Stimulated activated CD4-positive, alpha-beta T cell treated with anti-CD3 and anti-CD28 coated beads, TNF-alpha, amount 100 ng/mL, for 1 hour (primary cell): ENCODE measurements at regions not wholly inside any gene's neighbourhood (a gene's known extent, or its start where the extent isn't known, plus 50 kb on each side); places are given as distances from the start of the nearest gene placed in this dataset.
"Not testable (repeated sequence)": the region's sequence is repeated elsewhere in the genome, so short reads cannot be mapped to it uniquely, and the experiment has no call there.

Experiments
- DNase-seq, 3 donors: peaks; one replicate each; pipeline ENCODE4 v3.0.0-alpha.2; 2020; ENCODE audit warnings: low read depth in 3 of 3, low spot score in 1 of 3

DNA sequence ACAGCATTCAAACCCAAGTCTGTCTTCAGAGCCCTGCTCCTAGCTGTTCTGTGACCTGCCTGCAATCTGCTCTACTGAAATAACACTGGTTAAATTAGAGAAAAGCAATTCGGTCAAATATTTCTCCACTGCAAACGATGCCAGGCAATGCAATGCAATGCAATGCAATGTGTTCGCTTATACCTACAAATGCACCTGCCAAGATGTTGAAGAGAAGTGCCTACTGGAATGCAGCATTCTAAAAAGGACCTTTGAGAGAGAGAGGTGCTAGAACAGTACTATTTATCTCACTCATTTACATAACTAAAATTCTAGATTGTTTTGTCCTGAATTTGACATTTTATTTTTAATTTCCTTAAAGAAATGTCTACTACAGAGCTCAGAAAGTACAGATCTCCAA, 157.3 kb upstream of the CDK1 start:
- DNase-seq, result no peak

DNA sequence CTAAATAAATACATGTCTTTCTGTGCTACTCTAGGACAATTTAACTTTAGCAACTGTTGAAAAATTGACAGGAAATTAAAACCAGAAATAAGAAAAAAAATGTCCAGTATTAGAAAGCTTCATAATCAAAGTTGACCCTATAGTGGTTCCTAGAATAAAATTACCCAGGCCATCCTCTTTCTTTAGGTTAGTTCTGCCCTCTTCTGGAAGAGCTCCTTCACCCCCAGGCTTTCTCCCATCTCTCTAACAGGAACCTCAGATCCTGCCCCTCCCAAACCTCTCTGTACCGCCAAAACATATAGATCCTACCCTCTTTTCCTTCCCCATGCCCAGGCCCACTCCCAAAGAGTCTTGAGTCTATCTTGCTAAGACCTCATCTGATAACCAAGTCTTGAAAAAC, 159.4 kb upstream of the CDK1 start:
- no peak for DNase-seq

DNA sequence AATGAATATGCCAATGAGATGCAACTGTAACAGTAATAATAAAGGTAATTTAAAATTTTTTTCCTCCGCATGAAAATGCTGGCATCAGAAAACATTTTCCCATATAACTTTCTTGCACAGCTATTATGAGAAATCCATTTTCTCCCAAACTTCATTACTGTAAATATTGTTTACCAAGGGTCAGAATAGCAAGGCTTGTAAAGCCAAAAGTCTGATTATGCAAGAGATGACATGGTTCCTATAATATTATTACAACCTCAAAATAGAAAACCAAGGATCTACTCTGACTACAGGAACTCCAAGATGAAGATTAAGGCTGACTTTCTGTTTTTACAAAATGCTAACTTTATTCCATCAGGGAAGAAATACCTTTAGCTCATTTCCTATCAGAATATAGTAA, 162.7 kb upstream of the CDK1 start:
- no peak for DNase-seq

DNA sequence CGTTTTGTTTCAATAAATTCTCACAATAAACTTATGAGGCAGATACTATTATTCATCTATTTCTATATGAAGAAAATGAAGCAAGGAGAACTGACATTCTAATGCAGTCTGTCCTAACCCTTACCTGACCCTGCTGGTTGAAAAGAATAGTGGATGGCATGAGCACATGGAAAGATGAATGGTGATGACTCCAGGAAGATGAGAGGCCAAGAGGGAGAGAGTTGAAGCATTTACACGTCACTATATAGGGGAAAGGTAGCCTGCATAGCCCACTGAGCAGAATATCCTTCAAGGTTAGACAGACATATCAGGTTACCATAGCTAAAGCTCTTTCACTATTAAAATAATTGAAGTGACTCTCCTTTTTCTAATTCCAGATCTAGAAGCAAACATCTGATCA, 163.9 kb upstream of the CDK1 start:
- DNase-seq, result no peak

DNA sequence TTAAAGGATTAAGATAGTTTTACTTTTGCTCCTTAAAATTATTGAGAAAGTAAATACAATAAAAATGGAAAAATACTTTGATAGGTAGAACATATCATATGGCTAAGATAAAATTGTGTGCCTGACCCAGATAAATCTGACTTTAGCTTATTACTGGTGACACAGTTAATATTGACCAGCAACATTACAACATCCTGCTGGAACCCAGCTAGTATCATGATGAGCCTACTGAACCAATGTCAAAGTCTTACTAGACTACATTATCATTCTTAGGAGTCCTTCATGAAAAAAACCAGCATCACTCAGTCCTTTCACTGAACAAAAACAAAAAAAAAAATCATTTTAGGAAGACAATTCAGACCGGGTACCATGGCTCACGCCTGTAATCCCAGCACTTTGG, 164.8 kb upstream of the CDK1 start:
- DNase-seq, result no peak

DNA sequence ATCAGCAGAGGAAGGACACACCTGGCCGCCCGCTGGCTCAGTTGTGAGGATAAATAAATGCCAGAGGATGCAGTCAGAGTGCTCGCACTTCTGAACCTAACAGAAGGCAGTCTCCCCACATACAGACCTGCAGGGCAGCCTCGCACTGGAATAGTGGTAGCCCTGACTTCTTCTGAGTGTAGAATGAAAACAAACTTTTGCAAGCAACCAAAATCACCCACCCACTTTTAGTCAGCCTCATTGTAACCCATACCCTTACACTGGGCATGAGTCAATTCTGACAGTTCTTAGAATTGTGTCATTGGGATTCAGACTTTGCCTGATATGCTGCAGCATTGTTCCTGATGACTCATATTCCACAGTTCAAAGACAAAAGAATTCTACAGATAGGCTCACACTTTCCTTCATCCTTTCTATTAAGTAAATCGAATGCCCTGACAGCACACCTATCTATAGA, 167.0 kb upstream of the CDK1 start:
- DNase-seq, result peak in 1 of 3 donors; percentile 1

DNA sequence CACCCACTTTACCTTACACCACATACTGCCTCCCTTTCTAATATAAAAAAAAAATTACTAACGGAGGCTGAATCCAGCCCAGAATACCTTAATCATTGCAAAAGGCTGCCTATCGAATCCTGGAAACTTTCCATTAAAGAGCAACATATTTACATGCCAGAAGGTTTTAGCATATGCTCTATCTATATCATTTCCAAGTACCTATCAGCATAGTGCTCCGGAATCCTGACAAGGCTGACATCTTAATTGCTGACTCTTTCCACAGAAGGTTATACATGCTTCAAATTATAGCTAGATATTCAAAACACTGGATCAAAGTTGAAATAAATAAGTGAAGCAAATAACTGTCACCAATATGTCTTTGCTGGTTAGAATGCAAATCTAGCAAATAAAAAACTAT, 170.9 kb upstream of the CDK1 start:
- DNase-seq, result no peak

DNA sequence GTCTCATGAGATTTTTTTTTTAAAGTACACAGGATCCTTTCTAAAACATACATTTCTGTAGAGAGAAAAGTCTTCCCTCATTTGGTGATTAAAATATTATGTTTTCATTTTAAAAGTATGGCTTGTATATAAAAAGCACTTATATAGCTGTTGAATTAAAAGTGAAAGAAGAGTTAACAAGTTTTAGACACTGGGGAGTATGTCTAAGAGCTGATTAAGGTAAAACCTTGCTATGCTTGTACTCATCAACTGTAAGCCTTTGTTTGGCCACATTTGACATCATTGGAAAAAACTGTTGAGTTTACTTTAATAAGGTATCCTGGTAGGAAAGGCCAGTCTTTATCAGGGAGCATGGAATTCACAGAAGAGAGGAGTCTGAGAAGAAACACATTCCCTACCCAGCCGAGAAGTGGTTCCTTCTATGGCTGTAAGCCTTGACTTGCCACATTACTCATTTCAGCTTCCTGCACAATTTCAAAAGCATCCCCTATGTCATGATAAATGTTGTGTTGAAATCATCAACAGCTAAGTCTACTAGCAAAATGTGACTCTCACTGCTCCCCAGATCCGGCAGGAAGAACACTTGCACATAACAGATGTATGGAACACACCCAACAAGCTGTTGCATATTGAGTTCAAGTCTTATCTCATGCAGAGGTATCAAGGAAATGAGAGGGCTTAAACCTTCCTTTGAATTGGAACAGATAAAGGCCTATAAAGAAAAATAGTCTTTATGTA, 171.8 kb upstream of the CDK1 start:
- DNase-seq, result no peak

DNA sequence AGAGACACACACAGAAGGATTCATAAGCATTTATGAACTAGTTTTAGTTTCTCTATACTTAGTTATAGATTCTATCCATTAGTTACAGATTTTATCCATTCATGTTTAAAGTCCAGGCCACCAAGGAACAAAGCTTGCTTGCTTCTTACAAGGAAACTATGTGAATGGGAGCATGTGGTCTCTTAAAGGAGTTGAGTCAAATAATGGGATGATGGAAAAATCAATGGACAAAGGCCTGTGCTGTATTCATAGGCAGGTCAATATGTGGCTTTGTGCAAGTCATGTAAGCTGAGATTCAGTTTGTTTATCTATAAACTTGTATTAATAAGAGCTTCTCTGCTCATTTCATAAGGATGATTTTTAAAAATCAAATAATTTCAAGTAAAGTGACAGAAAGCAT, 172.8 kb upstream of the CDK1 start:
- no peak for DNase-seq

DNA sequence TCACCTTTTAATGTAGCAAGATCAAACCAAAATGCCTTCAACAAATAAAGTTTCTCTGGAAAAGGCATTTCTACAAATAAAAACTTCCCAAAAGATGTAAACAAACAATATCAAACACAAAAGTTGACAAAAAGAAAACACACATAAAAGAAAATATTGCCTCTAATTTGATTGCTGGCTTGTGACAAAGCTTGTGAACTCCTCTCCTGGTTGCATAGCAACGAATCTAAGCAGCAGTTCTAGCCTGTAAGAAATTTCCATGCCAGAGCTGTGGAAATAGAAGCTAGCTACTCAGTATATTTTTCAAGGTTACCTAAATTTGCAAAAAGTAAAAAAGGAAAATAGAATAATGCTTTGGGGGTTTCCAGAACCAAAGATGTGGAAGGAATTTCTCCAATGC, 173.9 kb upstream of the CDK1 start:
- DNase-seq, result no peak

DNA sequence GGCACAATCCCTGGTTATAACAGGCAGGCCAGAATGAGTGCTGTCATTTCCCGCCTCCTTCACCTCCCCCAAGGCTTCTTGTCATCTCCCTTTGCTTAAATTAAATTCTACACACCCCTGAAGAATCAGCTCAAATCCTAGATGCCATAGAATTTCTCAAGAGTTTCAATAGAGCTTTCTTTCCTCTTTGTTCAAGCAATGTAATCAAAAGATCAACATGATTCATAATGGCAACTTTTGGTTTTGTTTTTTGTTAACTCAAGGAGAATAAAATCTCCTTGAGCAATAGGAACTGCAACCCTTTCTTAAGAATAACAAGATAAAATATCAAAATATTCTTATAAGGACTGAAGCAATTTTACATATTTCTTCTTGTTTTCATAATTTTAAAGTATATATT, 180.8 kb upstream of the CDK1 start:
- no peak for DNase-seq

DNA sequence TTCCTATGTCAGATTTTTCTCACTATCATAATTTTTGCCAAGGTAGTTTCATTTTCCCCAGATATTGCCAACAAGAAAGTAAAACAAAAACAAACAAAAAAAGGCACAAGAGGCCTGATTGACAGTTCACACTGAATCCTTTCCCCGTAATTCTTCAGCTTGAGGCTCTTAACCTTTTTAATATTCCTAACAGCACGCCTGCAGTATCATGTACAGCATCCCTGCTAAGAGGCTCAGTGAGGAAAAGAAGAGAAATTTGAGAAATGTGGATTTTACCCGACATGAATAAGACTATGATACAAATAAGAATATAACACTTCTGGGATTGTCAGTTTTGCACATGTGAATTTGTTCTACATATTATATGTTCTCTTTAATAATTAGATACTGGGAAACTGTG, 182.4 kb upstream of the CDK1 start:
- no peak for DNase-seq

DNA sequence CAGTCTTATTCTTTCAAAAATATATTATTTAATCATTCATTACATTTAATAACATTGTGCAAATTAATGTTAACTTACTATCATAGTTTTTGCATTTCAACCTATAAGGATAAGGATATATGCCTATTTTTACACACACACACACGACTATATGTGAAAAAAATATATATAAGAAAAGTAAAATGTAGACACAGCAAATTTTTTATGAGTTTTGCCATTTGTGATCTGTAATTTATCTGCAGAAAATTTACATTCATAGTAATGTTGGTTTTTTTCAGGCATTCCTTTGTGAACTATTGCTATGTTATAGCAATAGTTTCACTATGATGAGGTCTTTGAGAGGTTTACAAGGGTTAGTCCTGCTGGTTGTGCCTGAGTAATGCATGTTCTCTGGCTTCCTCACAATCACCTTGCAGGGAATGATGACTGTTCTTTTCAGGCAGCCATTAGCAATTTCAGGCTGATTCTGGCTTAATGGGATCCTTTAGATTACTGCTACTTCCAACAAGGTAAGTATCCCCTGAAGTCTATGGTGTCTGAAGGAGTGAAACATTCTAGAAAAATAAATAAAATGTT, 183.7 kb upstream of the CDK1 start:
- no peak for DNase-seq

DNA sequence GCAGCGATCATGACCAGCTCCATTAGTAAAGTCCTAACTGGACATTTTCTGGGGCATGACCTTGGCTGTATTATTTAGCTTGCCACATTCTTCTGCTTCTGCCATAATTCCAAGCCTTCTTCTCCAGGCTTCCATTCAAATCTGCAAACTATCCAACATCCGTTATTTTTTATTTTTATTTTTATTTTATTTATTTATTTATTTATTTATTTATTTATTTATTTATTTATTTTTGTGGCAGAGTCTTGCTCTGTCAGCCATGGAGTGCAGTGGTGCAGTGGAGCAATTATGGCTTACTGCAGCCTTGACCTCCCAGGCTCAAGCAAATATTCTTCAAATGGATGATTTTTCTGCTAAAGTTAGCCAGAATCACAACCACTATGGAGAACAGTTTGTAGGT, 187.2 kb upstream of the CDK1 start:
- DNase-seq, result no peak

DNA sequence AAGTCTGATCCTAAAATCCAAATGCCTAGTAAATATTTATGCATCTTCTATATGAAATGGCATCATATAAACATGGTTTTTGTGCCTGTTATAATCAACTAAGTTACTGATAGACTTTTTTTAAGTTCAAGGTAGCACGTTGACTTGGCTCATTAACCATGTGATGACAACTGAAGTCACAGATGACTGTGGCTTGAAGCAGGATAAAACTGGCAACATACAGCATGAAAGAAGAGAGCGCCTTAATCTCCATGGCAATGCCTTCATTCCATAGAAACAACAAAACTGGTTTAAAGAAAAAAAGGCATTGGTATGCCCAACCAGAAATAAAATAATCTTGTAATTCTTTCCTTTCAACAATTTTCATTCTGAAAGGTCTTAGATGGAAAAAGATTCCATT, 188.9 kb upstream of the CDK1 start:
- DNase-seq, result no peak

DNA sequence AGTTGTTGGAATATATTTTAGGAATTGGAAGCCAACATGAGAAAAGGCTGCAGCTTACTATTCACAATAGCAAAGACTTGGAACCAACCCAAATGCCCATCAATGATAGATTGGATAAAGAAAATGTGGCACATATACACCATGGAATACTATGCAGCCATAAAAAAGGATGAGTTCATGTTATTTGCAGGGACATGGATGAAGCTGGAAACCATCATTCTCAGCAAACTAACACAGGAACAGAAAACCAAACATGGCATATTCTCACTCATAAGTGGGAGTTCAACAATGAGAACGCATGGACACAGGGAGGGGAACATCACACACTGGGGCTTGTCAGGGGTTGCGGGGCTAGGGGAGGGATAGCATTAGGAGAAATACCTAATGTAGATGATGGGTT, 192.1 kb upstream of the ANK3 start:
- DNase-seq, result not testable (repeated sequence)

DNA sequence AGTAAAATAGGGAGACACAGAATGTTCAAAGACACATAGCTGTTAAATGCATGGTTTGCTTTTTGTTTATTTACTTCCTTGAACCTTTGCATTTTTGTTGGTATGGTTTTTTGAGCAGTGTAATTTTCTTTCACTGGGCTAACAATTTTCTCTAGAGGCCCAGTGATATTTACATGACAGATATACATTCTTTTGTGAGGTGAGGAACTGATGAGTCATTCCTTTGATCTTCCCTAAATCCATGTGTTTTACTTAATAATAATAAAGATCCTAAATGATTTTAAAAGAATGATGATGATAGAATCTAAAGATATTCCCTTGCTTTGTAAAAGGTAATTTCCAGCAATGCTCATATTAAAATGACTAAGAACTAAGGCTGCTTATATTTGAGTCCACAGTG, 188.5 kb upstream of the ANK3 start:
- no peak for DNase-seq

DNA sequence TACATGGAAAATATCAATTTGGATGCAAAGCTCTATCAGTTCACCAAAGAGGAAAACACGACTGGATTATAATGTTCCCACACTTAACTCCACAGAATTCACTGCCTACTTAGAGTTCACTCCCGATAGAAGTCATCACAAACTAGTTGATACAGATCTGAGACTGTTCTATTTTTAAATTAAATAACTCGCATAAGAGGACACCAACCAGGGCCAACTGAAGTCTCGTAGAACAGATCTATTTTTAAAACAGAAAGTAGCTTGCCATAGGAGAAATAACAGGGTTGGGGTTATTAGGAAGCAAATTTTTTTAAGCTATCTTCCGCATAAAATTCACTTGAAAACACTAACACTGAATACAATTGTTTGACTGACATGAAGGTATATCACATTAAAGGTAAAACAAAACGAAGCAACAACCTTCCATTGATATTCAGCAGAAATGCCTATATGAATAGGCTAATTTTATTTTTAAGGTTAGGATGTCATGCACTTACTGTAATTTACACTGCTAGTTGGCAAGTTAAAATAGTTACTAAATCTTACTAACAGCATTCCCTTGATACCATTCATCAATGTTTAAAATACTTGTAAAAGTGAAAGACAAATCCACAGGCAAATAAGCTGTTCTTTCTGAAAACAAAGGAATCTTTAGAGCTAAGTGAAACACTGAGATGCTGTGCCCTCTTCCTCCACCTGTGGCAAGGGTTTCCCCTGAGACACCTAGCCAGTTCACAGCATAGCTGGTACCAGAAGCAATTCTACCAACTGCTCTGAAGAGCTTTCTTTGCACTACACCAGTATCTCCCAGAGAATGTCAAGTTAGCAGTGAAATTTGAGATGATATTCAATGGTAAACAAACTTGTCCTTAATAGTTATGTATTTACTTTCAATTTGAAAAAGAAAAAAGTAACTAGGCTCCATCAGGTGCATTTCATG, 186.7 kb upstream of the ANK3 start:
- DNase-seq, result no peak

DNA sequence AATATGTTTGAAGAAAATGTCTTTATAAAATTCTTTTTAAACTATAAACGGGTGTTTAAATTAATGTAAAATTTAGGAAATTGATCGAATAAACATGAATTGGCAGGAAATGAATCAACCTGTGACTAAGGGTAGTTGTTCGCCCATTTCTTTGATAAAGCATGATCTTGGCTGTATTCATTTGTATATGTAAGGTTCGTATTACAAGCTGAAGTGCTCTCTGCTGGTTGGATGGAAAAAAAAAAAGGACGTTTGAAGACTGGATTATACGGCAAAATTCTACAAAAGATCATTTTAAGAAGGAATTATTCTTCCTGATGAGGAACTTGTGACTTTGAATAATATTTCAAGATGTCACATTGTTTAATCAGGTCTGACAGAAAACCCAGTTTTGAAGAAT, 185.4 kb upstream of the ANK3 start:
- no peak for DNase-seq

DNA sequence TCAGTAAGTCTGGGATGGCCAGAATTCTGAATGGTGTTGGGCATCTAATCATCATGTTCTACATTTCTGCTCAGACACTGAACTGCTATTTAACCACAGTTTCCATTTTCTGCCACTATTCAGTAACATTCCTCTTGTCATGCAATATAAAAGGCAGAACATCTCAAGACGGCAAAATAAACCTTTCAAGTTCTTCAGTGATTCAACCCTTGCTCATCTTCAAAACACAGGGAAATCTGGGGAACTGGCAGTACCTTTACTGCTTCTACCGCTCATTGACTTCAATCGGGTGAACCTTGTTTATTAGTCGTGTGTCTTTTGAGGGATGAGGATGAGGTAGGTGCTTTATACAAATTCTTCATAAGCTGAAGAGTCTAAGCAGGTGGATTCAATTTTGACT, 184.7 kb upstream of the ANK3 start:
- DNase-seq, result no peak

DNA sequence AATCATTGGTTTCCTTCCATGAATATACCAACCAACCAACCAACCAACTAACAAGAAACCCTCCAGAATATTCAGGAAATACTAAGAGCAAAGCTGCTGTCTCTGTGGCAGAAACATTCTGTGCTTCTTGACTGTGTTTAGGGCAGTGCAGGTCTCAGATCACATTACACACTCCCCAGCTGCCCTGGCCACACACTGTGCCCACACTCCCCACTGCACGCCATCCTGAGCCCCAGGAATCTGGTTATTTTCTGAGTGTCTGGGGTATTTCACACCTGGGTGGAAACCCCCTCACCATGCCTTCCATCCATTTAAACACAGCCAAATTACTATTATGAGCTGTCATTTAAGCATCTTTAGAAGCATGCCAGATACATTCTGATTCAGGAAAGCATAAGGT, 183.7 kb upstream of the ANK3 start:
- peak in 1 of 3 donors; percentile 19 for DNase-seq

DNA sequence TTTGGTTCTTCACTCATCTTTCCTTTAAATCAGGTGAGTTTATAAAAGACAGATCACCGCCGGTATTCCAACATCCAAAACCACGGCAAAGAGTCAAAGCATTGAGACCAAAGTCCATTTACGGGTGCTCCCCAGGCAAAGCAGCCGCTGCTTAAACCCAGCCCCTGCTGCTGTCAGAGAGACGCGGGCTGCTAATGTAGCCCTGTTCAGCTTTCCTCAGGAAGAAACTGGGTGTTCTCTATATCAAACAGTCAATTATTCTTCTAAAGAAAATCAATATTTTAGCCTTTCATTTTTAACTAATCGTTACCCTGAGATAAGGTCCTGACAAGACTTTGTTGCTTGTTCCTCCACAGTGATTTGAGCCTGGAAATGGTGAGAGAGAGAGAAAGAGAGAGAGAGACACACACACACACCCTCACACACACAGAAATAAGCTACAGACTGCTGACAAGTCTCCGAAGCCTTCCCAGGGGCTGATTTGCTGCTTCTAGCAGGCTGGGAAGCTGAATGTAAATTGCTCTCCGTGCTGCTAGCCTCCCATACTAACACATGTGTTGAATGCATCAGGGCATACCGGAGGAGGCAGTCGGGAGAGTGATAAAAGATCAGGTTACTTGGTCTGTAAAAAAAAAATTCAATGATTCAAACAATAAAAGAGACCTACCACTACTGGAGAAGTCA, 183.0 kb upstream of the ANK3 start:
- no peak for DNase-seq
